HG03442 (cell line): ENCODE measurements at regions not wholly inside any gene's neighbourhood (a gene's known extent, or its start where the extent isn't known, plus 50 kb on each side); places are given as distances from the start of the nearest gene placed in this dataset.
"Not testable (repeated sequence)": the region's sequence is repeated elsewhere in the genome, so short reads cannot be mapped to it uniquely, and the experiment has no call there.

Experiments
- ATAC-seq: cut with Tn5 transposase; IDR thresholded peaks from one replicate; pipeline ENCODE4 v1.9.1; 2021; ENCODE audit warnings: mild to moderate bottlenecking, moderate library complexity; ENCODE audit not compliant: unreplicated experiment

- ATAC-seq: no peak
These were observed 683.1 kb upstream of the ZNF608 start for GRCh38 chr5:125429498-125429897.

GRCh38 chr5:125433457-125433856, 687.0 kb upstream of the ZNF608 start:
- ATAC-seq: no peak

GRCh38 chr5:125439243-125439642, 692.8 kb upstream of the ZNF608 start:
- ATAC-seq: no peak

- ATAC-seq: no peak
These were observed 694.5 kb upstream of the ZNF608 start for GRCh38 chr5:125440905-125441304.

GRCh38 chr5:125446986-125447385, 700.5 kb upstream of the ZNF608 start:
- no peak for ATAC-seq

GRCh38 chr5:125450771-125451170, 704.3 kb upstream of the ZNF608 start:
- ATAC-seq: no peak

GRCh38 chr5:125451622-125452021, 705.2 kb upstream of the ZNF608 start:
- ATAC-seq: no peak

- no peak for ATAC-seq
These were observed 706.6 kb upstream of the ZNF608 start for GRCh38 chr5:125452991-125453390.

- no peak for ATAC-seq
These were observed 708.6 kb upstream of the ZNF608 start for GRCh38 chr5:125455041-125455440.

- ATAC-seq: not testable (repeated sequence)
These were observed 709.6 kb upstream of the ZNF608 start for GRCh38 chr5:125456005-125456404.

- ATAC-seq: no peak
These were observed 711.2 kb upstream of the ZNF608 start for GRCh38 chr5:125457617-125458016.

- ATAC-seq: not testable (repeated sequence)
These were observed 712.5 kb upstream of the ZNF608 start for GRCh38 chr5:125458949-125459348.

- ATAC-seq: no peak
These were observed 715.2 kb upstream of the ZNF608 start for GRCh38 chr5:125461641-125462072.

- ATAC-seq: no peak
These were observed 717.1 kb upstream of the ZNF608 start for GRCh38 chr5:125463466-125464092.

- ATAC-seq: no peak
These were observed 718.5 kb upstream of the ZNF608 start for GRCh38 chr5:125464847-125465432.

GRCh38 chr5:125465703-125466102, 719.3 kb upstream of the ZNF608 start:
- ATAC-seq: no peak

- no peak for ATAC-seq
These were observed 720.8 kb upstream of the ZNF608 start for GRCh38 chr5:125467222-125467621.

- no peak for ATAC-seq
These were observed 724.0 kb upstream of the ZNF608 start for GRCh38 chr5:125470280-125470902.

GRCh38 chr5:125476901-125477585, 730.6 kb upstream of the ZNF608 start:
- no peak for ATAC-seq

GRCh38 chr5:125477586-125477975, 731.1 kb upstream of the ZNF608 start:
- no peak for ATAC-seq

- no peak for ATAC-seq
These were observed 732.2 kb upstream of the ZNF608 start for GRCh38 chr5:125478599-125478998.

- no peak for ATAC-seq
These were observed 734.5 kb upstream of the ZNF608 start for GRCh38 chr5:125480911-125481310.
